Fibroblast of peridontal ligament (primary cell): ENCODE measurements at regions not wholly inside any gene's neighbourhood (a gene's known extent, or its start where the extent isn't known, plus 50 kb on each side); places are given as distances from the start of the nearest gene placed in this dataset.
"Not testable (repeated sequence)": the region's sequence is repeated elsewhere in the genome, so short reads cannot be mapped to it uniquely, and the experiment has no call there.

Source experiments
- DNase-seq: peaks from one replicate; pipeline ENCODE4 v3.0.0-alpha.2; 2010; ENCODE audit errors: extremely low read depth

DNA sequence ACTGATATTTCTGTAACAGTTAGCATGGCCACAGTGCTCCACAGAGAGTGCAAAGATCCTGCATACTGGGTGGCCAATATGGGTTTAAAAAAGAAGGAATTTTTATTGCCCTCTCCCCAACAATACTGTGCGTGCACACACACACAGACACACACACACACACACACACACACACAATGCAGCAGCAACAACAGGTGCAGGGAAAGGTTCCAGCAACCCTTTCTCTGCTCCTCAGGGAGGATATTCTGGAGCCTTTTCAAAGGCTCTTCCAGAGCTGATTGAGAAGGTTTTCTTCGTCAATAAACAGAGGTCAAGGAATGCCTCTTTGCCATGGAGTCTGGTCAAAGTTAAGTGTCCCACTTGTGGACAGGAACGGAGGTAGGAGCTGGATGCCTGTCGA, 84.8 kb upstream of the ZFP42 start:
- no peak for DNase-seq

GRCh38 chr4:187915406-187915805, 80.2 kb upstream of the ZFP42 start:
- DNase-seq: not testable (repeated sequence)

- no peak for DNase-seq
Observed at GRCh38 chr4:187919966-187920365, 75.6 kb upstream of the ZFP42 start.

GRCh38 chr4:187921946-187922623, 73.5 kb upstream of the ZFP42 start:
- peak; percentile 58 for DNase-seq

DNA sequence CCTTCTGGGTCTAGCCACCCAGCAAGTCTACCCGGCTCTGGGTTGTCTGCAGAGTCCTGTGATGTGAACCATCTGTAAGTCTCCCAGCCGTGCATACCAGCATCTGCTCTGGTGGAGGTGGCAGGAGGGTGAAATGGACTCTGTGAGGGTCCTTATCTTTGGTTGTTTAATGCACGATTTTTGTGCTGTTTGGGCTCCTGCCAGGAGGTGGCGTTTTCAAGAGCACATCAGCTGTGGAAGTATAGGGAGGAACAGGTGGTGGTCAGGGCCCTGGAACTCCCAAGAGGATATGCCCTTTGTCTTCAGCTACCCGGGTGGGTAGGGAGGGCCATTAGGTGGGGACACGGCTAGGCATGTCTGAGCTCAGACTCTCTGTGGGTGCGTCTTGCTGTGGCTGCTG, 66.5 kb upstream of the ZFP42 start:
- no peak for DNase-seq

GRCh38 chr4:187934766-187935165, 60.8 kb upstream of the ZFP42 start:
- no peak for DNase-seq

DNA sequence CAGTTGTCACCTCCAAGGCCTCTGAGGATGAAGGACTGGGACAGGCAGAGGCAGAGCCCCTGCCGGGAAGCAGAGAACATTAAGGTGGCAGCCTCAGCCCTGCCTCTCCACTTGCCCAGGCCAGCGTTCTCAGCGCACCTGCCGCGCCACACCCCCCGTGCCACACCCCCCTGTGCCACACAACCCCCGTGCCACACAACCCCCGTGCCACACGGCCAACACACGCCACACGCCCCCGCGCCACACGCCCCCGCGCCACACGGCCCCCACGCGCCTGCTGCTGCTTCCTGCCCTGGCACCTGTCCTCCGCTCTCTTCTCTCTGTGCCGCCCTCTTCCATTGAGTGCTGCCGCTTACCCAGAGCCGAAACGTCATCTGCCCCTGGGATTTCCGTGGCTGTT, 58.0 kb upstream of the ZFP42 start:
- no peak for DNase-seq

DNA sequence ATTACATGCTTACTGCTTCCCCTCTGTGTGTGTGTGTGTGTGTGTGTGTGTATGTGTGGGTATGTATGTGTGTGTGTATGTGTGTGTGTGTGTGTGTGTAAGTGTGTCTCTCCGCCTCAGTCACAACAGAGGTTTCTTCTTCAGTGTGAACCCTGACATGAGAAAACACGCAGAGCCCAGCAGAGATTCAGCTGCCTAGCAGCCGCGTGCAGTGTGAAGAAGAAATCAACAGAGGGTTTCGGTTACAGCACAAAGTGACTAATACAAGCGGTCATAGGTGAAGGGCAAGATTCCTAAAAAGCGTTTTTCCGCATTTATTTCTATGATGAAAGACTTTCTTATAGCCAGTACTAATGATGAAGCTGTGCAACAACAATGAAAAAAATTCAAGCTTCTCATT, 55.3 kb upstream of the ZFP42 start:
- DNase-seq: peak; percentile 8

- no peak for DNase-seq
Observed at GRCh38 chr4:187942968-187943367, 52.6 kb upstream of the ZFP42 start.

DNA sequence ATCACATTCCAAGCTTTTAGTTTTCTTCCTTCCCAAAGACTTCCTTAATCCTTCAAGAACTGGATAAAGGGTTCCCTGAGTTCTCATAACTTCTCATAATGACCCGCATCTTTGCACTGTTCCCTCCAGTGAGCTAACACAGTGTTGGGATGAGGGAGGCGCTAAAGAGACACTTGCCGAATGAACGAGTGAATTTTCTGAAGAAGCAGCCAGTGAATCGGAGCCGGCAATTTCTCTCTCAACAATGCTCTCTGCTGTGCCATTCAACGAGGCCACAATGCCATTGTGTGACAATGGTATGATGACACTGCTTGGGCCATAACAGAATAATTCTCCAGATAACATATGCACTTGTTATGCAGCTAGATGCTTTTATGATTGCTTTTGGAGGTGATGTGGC, 51.4 kb upstream of the ZFP42 start:
- DNase-seq: no peak
